Stomach (tissue), 8 donors: ENCODE measurements at regions not wholly inside any gene's neighbourhood (a gene's known extent, or its start where the extent isn't known, plus 50 kb on each side); places are given as distances from the start of the nearest gene placed in this dataset.
A peak's percentile ranks its signal among the peaks of the same experiment; 100 is the strongest.

ENCODE experiments used
- DNase-seq, 2 donors: peaks; one replicate each; pipeline versions ENCODE4 v3.0.0 to v3.0.0-alpha.2; 2013 to 2019
- H3K27ac ChIP-seq, 5 donors: fragments of 200-600 bp in 4 of 5; sonication (generic) in 4 of 5; one replicate each; pipeline ENCODE4 v1.5.1; 2013 to 2019; ENCODE audit warnings: mild to moderate bottlenecking in 1 of 5, moderate library complexity in 1 of 5
- H3K27me3 ChIP-seq, 3 donors: fragments of 200-600 bp; sonication (generic); one replicate each; pipeline ENCODE4 v1.5.1; 2017 to 2019; ENCODE audit warnings: mixed run types in 1 of 3
- H3K36me3 ChIP-seq, 4 donors: fragments of 200-600 bp; sonication (generic); 1 replicate in 3 of 4; 2 replicates in 1 of 4; pipeline ENCODE4 v1.5.1; 2016 to 2019
- H3K4me1 ChIP-seq, 4 donors: fragments of 200-600 bp; sonication (generic); one replicate each; pipeline ENCODE4 v1.5.1; 2016 to 2019
- H3K4me3 ChIP-seq, 4 donors: fragments of 200-600 bp; sonication (generic) in 3 of 4; one replicate each; pipeline ENCODE4 v1.5.1; 2016 to 2019; ENCODE audit warnings: mild to moderate bottlenecking in 1 of 4
- H3K9me3 ChIP-seq, 4 donors: fragments of 200-600 bp; sonication (generic); one replicate each; pipeline ENCODE4 v1.5.1; 2016 to 2019
- CTCF ChIP-seq, 7 experiments: fragments of 450-650 bp in 4 of 7; fragments of 200-600 bp in 3 of 7; sonication (generic) in 3 of 7; IDR thresholded peaks; one replicate each; pipeline ENCODE4 v1.5.1; 2016 to 2019; ENCODE audit warnings: antibody characterized with exemption in 7 of 7, control low read depth in 2 of 7, mild to moderate bottlenecking in 1 of 7
- EP300 ChIP-seq: sonication (generic); formaldehyde crosslinking; IDR thresholded peaks from one replicate; pipeline ENCODE4 v1.6.1; 2017; ENCODE audit warnings: antibody characterized with exemption
- POLR2A ChIP-seq, 4 donors: fragments of 450-650 bp; IDR thresholded peaks; one replicate each; pipeline ENCODE4 v1.6.1; 2016; ENCODE audit warnings: antibody characterized with exemption in 4 of 4, control low read depth in 2 of 4, mild to moderate bottlenecking in 1 of 4, moderate library complexity in 1 of 4
- POLR2AphosphoS5 ChIP-seq, 3 donors: sonication (generic); formaldehyde crosslinking; IDR thresholded peaks; one replicate each; pipeline ENCODE4 v1.6.1; 2016; ENCODE audit warnings: antibody characterized with exemption in 3 of 3
- WGBS, 5 donors: extraction: QIAGEN DNeasy Blood & Tissue Kit in 3 of 5; methylation state at CpG; one replicate each; pipeline versions ENCODE4 v1.1.5 to v1.1.7; 2013 to 2018; 5-methylcytosine and 5-hydroxymethylcytosine counted together
- intact Hi-C: fragments of 100-400 bp; cut with DNase I; formaldehyde crosslinking; loops from one replicate; pipeline ENCODE4 v1.15.1; 2023; ENCODE audit warnings: low total_unique reads
- donor health status: healthy with polysubstance abuse.
- donor health status: Bipolar disorder and iron deficiency.
- donor health status: healthy.

GRCh38 chr11:8794677-8795103, 112.1 kb downstream of the RPL27A start:
- peak overlapping the region; percentile 74 to 90 (median 81) for H3K27ac ChIP-seq
- H3K36me3 ChIP-seq = peaks cover 0 to 9% (median under 1%) of the 10 kb centered on the region in 4 donors
- intact Hi-C loops = no loop called here
- H3K9me3 ChIP-seq = no peaks in the 10 kb centered on the region
- peak overlapping the region in 3 of 4 donors; percentile 3 to 7 (median 4) for H3K4me3 ChIP-seq
- 18 to 58% (median 36%) methylated on average over 2 of the region's 2 CpGs for WGBS, 5 donors
- peak; percentile 83 to 91 for DNase-seq
- no peaks in the 10 kb centered on the region for H3K27me3 ChIP-seq
- H3K4me1 ChIP-seq = peaks cover 42 to 98% (median 79%) of the 10 kb centered on the region in 4 donors
- TF ChIP-seq POLR2A (IDR thresholded peaks at IDR 0.05) (no peak), POLR2AphosphoS5 (IDR thresholded peaks at IDR 0.05) (peak in 2 of 3 donors; percentile 70 to 83), EP300 (no peak), CTCF (IDR thresholded peaks at IDR 0.05) (peak in 5 of 7 experiments; percentile 45 to 82 (median 58))

- Histone ChIP-seq H3K4me3 (no peak overlapping the region), H3K9me3 (no peaks in the 10 kb centered on the region), H3K36me3 (peaks cover 0 to 21% (median 3%) of the 10 kb centered on the region in 4 donors), H3K27me3 (no peaks in the 10 kb centered on the region), H3K27ac (peak overlapping the region in 2 of 5 donors; percentile 90 to 94), H3K4me1 (peaks cover 52 to 98% (median 78%) of the 10 kb centered on the region in 4 donors)
- DNase-seq = no peak
- TF ChIP-seq POLR2A (IDR thresholded peaks at IDR 0.05) = no peak
- TF ChIP-seq CTCF (IDR thresholded peaks at IDR 0.05) = no peak
- TF ChIP-seq EP300 = no peak
- intact Hi-C loops = no loop called here
- WGBS, 5 donors = 0 to 46% (median 3%) methylated on average over 1 of the region's 1 CpG
These were observed 114.0 kb upstream of the AKIP1 start for GRCh38 chr11:8796941-8797340.

GRCh38 chr11:8799273-8799672, 111.7 kb upstream of the AKIP1 start:
- Histone ChIP-seq H3K4me1 (peaks cover 30 to 98% (median 70%) of the 10 kb centered on the region in 4 donors), H3K4me3 (no peak overlapping the region), H3K27ac (peak overlapping the region in 4 of 5 donors; percentile 25 to 94 (median 44)), H3K9me3 (no peaks in the 10 kb centered on the region), H3K27me3 (no peaks in the 10 kb centered on the region), H3K36me3 (peaks cover 0 to 21% (median 5%) of the 10 kb centered on the region in 4 donors)
- TF ChIP-seq CTCF (IDR thresholded peaks at IDR 0.05) (no peak), POLR2AphosphoS5 (IDR thresholded peaks at IDR 0.05) (no peak), POLR2A (IDR thresholded peaks at IDR 0.05) (no peak)
- WGBS, 5 donors = 78 to 93% (median 88%) methylated on average over 2 of the region's 2 CpGs
- intact Hi-C loops = no loop called here
- no peak for DNase-seq

GRCh38 chr11:8800520-8801110, 110.4 kb upstream of the AKIP1 start:
- peaks cover 0 to 21% (median 5%) of the 10 kb centered on the region in 4 donors for H3K36me3 ChIP-seq
- H3K9me3 ChIP-seq = no peaks in the 10 kb centered on the region
- 0 to 39% (median 20%) methylated on average over 1 of the region's 1 CpG for WGBS, 5 donors
- H3K27ac ChIP-seq = peak overlapping the region; percentile 20 to 94 (median 61)
- H3K27me3 ChIP-seq = no peaks in the 10 kb centered on the region
- H3K4me1 ChIP-seq = peaks cover 28 to 98% (median 65%) of the 10 kb centered on the region in 4 donors
- TF ChIP-seq POLR2A (IDR thresholded peaks at IDR 0.05) (no peak), CTCF (IDR thresholded peaks at IDR 0.05) (no peak), EP300 (no peak), POLR2AphosphoS5 (IDR thresholded peaks at IDR 0.05) (no peak)
- H3K4me3 ChIP-seq = no peak overlapping the region
- no peak for DNase-seq
- intact Hi-C loops = loop anchor here (10.0 kb wide), 1 partner anchor 86 kb away; no protein-coding TSS in a partner anchor
